ENCODE measurements at regions not wholly inside any gene's neighbourhood (a gene's known extent, or its start where the extent isn't known, plus 50 kb on each side); places are given as distances from the start of the nearest gene placed in this dataset.

- no peak overlapping the region for H3K4me3 ChIP-seq
- no peak overlapping the region for H3K27ac ChIP-seq
- TF ChIP-seq, protein P1, sequence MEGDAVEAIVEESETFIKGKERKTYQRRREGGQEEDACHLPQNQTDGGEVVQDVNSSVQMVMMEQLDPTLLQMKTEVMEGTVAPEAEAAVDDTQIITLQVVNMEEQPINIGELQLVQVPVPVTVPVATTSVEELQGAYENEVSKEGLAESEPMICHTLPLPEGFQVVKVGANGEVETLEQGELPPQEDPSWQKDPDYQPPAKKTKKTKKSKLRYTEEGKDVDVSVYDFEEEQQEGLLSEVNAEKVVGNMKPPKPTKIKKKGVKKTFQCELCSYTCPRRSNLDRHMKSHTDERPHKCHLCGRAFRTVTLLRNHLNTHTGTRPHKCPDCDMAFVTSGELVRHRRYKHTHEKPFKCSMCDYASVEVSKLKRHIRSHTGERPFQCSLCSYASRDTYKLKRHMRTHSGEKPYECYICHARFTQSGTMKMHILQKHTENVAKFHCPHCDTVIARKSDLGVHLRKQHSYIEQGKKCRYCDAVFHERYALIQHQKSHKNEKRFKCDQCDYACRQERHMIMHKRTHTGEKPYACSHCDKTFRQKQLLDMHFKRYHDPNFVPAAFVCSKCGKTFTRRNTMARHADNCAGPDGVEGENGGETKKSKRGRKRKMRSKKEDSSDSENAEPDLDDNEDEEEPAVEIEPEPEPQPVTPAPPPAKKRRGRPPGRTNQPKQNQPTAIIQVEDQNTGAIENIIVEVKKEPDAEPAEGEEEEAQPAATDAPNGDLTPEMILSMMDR (IDR thresholded peaks at IDR 0.05): no peak
- no peak for TF ChIP-seq POLR2A (IDR thresholded peaks at IDR 0.05)
- H3K36me3 ChIP-seq: no peaks in the 10 kb centered on the region
- H3K9me3 ChIP-seq: no peaks in the 10 kb centered on the region
- DNase-seq: no peak
- intact Hi-C loops (cut with DNase I; ENCODE audit: low total_unique reads): no loop called here
- H3K27me3 ChIP-seq: no peaks in the 10 kb centered on the region
- H3K4me1 ChIP-seq: no peaks in the 10 kb centered on the region
Measured at GRCh38 chr11:15870911-15871310, 485.4 kb downstream of the SOX6 start.

GRCh38 chr11:15871904-15872626 lies 484.3 kb downstream of the SOX6 start:
- H3K27me3 ChIP-seq: no peaks in the 10 kb centered on the region
- intact Hi-C loops (cut with DNase I; ENCODE audit: low total_unique reads): no loop called here
- H3K9me3 ChIP-seq: no peaks in the 10 kb centered on the region
- no peak overlapping the region for H3K4me3 ChIP-seq
- H3K36me3 ChIP-seq: no peaks in the 10 kb centered on the region
- no peaks in the 10 kb centered on the region for H3K4me1 ChIP-seq
- DNase-seq: no peak
- TF ChIP-seq, protein P1 (IDR thresholded peaks at IDR 0.05): no peak
- no peak for TF ChIP-seq POLR2A (IDR thresholded peaks at IDR 0.05)
- no peak overlapping the region for H3K27ac ChIP-seq

DNA sequence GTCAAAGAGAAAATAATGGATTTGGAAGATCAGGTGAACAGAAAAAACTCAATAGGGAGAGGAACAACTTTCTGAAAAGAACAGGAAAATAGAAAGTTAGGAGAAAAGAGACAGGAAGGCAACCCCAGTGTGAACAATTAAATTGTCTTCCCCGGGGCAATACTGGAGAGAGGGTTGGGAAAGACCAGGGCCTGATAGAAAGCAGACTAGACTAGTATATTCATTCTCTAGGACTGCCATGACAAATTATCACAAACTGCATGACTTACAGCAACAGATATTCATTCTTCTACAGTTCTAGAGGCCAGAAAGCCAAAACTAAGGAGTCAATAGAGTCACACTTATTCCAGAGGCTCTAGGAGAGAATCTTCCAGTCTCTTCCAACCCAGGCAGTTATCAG lies 482.8 kb downstream of the SOX6 start:
- no peaks in the 10 kb centered on the region for H3K27me3 ChIP-seq
- H3K4me1 ChIP-seq: no peaks in the 10 kb centered on the region
- no peak for DNase-seq
- H3K36me3 ChIP-seq: no peaks in the 10 kb centered on the region
- no peak overlapping the region for H3K4me3 ChIP-seq
- H3K27ac ChIP-seq: no peak overlapping the region
- intact Hi-C loops (cut with DNase I; ENCODE audit: low total_unique reads): no loop called here
- no peaks in the 10 kb centered on the region for H3K9me3 ChIP-seq
- TF ChIP-seq POLR2A (IDR thresholded peaks at IDR 0.05): no peak
- TF ChIP-seq, protein P1 (IDR thresholded peaks at IDR 0.05): no peak

- intact Hi-C loops (cut with DNase I; ENCODE audit: low total_unique reads): no loop called here
- H3K36me3 ChIP-seq: no peaks in the 10 kb centered on the region
- no peaks in the 10 kb centered on the region for H3K9me3 ChIP-seq
Measured at GRCh38 chr11:15874704-15875103, 481.6 kb downstream of the SOX6 start.

GRCh38 chr11:15875393-15875792 lies 481.0 kb downstream of the SOX6 start:
- Histone ChIP-seq H3K27me3 (no peaks in the 10 kb centered on the region), H3K36me3 (no peaks in the 10 kb centered on the region), H3K27ac (no peak overlapping the region), H3K9me3 (no peaks in the 10 kb centered on the region), H3K4me3 (no peak overlapping the region), H3K4me1 (no peaks in the 10 kb centered on the region)
- TF ChIP-seq POLR2A (IDR thresholded peaks at IDR 0.05): no peak
- TF ChIP-seq, protein P1 (IDR thresholded peaks at IDR 0.05): no peak
- no peak for DNase-seq
- intact Hi-C loops (cut with DNase I; ENCODE audit: low total_unique reads): no loop called here

More at GRCh38 chr11:15874704-15875103, 481.6 kb downstream of the SOX6 start:
- Histone ChIP-seq H3K4me3 (no peak overlapping the region), H3K27ac (no peak overlapping the region), H3K27me3 (no peaks in the 10 kb centered on the region), H3K4me1 (no peaks in the 10 kb centered on the region)
- TF ChIP-seq, protein P1 (IDR thresholded peaks at IDR 0.05): no peak
- no peak for TF ChIP-seq POLR2A (IDR thresholded peaks at IDR 0.05)
- DNase-seq: no peak

All from uterus (tissue), 3 donors.